GM18873 (cell line): ENCODE measurements at regions not wholly inside any gene's neighbourhood (a gene's known extent, or its start where the extent isn't known, plus 50 kb on each side); places are given as distances from the start of the nearest gene placed in this dataset.

Experiments
- ATAC-seq: cut with Tn5 transposase; IDR thresholded peaks from one replicate; pipeline ENCODE4 v1.9.1; 2021; ENCODE audit warnings: mild to moderate bottlenecking, moderate library complexity, moderate number of reproducible peaks; ENCODE audit not compliant: unreplicated experiment, low FRiP score

DNA sequence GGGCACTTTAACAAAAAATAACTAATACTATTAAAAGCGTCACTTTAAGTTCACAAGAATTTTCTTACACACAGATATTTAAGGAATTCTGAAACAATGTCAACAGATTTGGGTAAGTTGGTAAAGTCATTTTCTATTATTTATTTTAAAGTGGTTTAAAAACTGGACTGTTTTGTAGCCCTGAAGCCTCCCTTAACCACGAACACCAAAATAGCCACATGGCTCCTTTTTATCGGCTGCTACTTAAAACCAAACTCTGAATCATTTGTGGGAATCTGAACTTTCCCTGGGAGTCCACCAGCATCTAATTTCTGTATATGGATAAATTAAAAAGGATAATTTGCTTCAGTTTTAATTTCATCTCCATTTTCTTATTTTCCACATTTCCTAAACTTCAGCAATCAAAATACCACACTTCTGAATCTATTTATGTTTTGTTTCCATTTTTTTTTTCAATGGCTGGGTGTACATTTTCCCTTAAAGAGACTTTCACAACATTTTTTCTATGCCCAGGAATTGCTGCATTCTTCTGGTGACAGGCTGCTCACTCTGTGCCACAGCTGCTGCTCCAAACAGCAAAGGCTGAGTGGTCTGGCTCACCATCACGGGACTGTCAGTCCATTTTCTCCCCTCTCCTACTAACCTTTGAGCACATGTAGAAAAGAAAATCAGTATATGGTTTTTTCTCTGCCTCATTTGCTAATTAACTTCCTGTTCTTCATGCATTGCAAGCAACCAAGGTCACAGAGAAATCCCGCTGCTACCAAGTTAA, 255.5 kb upstream of the KCNJ16 start:
- ATAC-seq, result no peak

DNA sequence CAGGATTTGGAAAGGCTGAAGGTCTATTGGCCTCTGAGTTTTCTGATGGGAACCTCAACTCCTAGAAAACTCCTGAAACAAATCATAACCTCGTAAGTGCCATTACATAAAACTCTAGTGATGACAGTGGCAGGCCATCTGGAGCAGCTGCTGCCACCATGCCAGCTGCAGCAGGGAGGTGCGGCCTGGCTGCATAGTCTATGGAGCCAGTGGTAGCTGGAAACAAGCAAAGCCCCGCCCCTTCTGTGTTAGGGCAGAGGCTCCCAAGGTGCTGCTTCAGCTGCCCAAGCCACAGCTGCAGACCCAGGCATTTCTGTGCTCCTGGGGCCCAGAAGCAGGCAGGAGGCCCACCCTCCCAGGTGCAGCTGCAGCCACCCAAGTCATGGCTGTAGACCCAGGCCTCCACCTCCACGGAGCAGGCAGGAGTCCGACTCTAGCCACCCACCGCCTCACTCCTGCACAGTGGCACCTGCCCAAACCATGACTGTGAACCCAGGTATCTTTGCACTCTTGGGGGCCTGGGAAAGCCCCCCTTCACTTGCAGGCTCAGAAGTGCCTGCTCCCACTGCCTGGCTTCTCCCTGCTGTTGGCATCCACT, 254.1 kb upstream of the KCNJ16 start:
- ATAC-seq, result no peak

DNA sequence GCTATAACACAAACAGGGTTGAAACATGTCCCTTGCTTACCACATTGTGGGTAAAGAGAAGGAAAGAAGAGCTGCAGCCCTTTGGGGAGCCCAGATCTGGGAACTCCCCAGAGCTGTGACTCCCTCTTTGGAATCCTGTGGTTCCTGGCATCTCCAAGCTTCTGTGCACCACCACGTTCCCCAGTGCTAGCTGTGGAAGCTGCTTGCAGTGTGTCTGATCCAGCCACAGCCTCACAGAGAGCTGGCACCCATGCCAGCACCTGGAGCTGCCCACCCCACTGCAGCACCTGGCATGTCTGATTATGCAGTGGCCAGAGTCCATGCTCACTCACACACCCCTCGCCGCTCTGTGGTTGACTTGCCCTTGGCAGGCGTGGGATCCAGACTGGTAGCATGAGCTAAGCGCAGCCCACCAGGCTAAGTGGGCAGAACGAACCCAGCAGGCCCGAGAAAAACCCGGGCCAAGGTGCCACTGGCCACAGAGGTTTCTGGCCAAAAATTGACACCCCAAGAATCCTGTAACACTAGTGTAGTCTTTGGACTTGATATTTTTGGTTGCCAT, 252.6 kb upstream of the KCNJ16 start:
- no peak for ATAC-seq

DNA sequence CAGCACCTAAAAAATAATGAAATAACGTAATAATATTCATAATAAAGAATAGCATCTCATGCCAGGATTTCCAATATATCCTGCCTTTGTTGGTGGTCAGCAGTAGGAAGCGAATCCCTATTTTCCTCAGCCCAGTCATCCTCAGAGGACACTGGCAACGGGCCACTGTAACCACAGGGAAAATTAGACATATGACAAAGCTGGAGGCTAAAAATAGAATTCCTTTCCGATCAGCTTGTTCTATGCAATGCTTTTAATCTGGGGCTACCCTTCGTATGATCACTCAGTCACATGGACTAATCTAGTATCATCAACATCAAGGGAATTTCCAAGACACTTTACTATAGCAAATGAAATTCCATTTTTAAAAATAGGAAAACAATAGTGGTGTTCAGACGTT, 246.9 kb upstream of the KCNJ16 start:
- ATAC-seq, result no peak

DNA sequence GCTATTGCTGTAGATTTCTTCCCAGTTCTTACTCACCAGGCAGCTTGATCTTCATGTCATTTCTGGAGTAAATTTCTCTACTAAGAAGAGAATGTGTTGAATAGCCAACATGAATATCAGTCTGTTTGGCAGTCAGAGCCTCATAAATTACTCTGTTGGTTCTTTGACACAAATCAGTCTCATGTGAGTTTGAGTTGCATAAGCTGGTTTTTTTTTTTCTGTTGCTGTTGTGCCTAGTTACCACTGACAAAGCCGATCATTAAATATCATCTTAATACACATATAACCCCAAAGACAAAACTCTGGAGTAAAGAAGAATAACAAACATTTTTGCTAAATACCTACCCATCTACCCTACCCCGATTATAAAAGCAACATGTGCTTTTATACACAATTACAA, 240.5 kb upstream of the KCNJ16 start:
- ATAC-seq, result no peak

DNA sequence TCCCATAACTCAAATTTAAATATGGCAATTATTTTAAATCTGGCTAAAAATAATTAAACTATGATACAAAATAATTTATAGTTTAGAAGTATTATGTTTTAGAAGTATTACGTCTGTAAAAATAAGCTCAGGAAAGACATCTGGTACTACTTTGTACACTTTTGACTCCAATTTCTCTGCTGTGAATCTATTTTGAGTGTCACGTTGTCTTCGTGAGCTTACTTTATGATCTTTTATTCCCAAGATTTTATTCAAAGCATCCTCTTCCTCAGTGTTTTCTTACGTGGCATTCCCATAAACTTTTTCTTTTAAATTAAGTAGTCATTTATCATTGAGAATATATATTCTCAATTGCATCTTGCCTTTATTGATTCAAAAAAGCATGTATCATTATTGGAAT, 223.3 kb upstream of the KCNJ16 start:
- ATAC-seq, result no peak

DNA sequence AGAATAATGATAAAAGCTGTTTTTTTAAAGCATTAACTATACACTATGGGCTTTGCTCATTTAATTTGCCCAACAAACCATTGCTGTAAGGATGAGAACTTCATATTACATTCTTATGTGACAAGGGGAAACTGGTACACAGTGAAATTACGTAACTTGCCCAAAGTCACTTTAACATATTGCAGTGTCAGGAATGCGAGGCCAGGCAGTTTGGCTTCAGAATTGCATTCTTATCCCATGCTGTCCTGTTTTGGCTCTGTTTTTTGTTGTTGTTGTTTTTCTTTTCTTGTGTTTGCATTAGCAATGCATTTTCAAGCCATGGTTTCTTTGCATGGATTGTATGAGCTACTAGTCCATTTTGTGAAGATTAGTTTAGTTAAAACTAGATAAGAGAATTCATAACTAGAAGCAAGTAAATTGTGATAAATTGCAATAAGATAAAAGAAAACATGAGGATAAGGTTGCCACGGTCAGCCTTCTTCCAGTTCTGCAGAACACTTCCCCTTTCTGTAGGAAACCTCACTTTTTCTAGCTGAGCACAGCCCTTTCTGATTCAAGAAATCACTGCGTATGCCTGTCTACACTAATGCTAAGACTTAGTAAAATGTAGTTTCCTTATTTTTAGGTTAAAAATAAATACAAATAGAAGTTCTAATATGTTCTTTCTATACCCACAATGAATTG, 221.3 kb upstream of the KCNJ16 start:
- ATAC-seq, result no peak

DNA sequence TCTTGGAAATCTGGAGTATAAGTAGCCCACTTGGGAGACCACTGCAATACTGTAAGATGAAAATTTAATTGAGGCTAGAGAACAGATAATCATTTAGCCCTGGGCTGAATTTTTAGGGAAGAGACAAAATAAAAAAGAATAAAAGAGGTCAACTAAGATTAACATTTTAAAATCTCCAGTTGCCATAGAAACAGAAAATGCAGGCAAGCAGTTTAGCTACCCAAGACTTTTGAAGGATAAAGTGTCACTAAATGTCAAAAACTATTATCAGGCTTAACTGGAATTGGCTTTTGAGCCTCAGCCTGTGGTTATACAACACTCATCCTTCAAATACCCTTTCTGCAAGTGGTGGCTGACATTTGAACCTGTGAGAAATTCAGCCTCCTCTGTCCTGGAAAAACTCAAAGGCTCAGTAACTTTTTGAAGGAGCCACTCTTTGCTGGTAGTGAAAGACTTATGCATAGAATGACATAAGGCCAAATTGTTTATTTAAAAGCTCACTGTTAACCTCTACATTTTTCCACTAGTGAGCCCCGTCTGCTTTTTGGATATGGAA, 220.7 kb upstream of the KCNJ16 start:
- no peak for ATAC-seq

DNA sequence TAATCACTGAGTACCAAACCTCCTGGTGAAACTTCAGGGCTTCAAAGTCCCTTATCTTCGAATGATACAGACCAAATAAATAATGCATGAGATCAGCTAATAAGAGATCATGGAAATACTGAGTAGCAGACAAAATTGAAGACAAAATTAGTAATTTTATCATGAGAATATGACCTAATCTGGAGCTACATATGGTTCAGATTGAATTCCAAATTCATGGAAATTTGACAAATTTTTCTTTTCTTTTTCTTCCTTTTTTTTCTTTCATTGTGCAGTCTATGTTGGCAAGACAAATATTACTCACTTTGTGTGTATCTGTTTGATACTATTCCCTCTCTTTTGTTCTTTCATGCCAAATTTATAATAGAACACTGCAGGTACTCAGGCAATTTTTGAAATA, 218.1 kb upstream of the KCNJ16 start:
- no peak for ATAC-seq

DNA sequence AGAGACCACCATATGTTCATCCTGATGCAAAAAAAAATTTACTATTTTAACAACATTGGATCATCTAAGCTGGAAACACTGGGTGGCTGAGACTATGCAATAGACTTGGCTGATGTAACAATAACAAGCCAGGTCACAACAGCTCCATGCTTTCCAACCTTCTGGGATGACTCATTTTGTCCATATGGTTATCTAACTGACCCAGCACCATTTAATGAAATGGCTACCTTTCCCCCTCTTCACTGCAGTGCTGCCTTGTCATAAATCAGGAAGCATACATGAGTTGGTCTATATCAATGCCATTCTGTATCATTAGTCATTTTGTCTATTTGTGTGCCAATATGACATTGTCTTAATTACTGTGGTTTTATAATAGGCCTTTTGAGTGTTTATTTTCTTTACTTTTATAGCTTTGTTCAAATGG, 217.6 kb upstream of the KCNJ16 start:
- no peak for ATAC-seq

DNA sequence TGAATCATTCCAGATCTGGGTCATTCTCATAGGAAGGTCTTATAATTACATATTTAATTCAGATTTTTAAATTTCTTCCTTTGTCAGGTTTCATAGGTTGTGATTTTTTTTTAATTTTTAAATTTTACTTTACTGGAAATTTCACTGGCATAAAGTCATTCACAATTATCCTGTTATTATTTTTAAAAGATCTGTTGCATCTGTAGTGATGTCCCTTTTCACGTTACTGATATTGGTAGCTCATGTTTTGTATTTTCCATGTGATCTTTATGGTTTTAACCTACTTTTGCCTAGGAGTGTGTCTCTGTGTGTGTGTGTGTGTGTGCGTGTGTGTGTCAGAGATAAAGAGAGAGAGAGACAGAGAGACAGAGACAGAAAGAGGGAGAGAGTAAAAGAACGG, 216.6 kb upstream of the KCNJ16 start:
- ATAC-seq, result no peak

DNA sequence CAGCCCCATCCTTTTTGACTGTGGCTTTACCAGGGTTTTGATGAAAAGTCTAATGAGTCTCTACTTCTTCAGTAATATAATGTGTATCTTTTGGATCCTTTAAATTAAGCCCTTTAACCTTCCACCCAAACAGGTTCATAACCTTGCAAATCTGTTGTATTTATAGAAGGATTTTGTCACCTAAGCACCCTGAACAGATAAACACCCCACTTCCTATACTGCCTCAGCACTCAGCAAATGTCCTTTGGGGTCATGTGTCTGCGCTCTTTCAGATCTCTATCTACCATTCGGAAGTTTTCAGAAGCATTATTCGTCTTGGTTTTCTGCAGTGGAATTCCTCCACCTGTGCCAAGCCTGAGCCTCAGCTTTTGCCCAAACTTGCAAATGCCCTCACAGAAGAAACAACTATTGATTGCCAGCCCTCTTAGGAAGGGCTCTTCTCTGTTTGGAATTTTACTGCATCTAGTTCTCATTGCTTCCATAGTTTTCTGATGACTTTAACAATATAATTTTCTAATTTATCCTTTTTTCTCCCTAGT, 214.8 kb upstream of the KCNJ16 start:
- ATAC-seq, result no peak

DNA sequence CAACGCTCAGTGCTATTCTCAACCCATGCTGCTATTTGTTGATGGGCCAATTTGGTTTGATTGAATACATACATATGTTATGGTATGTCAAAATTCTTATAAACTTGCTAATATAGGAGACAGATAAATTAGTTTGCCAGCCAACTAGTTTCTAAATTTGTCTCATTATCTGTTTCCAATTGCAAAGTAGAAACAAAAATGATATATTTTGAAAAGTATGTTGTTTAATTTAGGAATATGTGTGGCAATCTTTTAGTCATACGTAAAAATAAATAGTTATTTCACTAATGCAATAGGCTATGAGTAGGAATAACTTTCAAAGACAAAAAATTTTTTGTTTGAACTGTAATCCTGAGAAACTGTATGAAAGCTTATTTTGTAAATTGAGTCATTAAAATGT, 210.6 kb upstream of the KCNJ16 start:
- no peak for ATAC-seq

DNA sequence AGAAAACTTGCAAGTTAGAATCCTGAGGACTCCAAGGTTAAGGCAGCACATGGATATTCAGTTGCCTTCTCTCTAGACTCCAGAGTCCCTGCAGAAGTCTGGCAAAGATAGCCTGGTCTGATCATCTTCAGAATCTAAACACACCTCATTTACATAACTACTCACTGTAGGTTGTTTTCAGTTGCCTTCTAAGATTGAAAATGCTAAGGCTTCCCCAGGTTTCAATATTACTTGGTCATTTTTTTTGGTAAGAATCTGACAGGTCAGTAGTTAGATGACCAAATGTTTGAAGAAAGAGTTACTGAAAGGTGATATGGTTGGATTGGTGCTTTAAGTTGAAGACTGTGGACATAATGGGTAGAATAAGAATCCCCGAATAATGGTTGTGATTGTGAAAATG, 205.4 kb upstream of the KCNJ16 start:
- peak; percentile 55 for ATAC-seq

DNA sequence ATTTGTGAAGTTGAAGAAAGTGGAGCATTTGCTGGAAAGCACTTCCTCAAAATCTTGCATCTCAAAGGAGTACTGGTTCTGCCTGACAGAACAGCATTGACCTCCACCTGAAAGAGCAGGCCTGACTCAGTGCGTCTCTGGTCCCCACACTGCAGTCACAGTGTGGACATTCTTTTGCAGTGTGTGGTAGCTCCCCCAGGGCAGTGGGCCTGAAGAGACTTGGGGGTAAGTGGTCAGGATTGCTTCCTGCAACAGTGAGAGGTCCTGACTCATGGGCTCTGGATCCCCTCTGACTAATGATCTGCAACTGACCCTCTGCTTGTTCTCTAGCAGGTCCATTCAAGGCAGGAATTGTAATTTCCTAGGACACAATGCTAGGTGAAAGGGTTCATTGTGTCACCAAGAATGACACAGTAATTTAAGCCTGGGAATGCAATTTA, 204.9 kb upstream of the KCNJ16 start:
- peak; percentile 32 for ATAC-seq

DNA sequence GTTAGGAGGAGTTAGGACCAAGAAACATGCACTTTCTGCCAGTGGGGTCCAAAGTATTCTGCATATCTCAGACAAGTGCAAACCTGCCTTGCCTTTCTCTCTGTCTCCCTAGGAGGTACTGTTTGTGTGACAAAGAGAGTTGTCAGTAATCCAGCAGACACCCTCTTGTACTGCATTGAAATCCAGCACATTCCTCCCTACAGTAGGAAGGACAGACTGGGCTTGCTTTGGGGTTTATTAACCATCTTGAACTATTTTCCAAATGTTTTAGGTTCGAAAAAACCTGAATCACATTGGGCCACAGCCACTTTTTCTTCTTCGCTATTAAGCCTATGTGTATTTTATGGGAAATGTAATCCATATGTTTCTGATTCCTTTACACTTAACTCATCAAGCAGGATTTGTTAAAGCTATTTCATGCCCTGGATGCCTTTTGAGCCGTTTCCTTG, 204.2 kb upstream of the KCNJ16 start:
- ATAC-seq, result no peak

DNA sequence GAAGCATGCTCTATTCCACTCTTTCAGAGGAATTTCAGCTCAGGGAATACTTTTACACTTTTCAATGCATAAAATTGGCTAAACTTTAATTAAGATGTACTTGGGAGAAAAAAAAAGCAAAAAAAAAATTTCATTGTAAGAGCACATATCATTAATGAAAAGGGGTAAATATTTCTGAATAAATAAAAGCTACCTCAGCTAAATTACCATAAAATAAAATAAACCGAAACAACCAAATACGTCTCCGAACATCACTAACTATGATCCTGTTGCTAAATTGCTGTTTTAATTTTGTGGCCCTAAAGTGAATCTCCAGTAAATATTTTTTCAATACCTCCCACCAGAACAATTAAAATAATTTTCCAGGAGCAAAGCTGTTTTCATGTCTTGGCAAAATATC, 203.7 kb upstream of the KCNJ16 start:
- ATAC-seq, result no peak

DNA sequence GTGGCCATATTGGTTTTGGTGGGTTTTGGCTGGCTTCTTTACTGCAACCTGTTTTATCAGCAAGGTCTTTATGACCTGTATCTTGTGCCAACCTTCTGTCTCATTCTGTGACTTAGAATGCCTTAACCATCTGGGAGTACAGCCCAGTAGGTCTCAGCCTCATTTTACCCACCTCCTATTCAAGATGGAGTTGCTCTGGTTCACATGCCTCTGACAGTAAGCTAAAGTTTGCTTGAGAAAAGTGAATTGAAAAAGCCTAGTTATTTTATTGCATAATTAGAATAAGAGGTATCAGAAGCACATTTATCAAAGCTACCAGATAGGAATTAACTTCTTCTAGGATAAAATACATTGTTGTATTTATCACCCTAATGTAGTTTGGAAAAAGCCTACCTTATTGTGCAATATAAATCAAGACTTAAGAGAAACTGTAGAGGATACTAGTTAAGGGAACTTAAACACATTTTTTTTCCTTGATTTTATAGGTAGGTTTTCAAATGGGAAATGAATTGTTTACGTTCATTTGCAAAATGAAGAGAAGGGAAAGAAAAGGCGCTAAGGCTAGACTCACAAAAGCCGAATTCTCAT, 202.3 kb upstream of the KCNJ16 start:
- no peak for ATAC-seq

DNA sequence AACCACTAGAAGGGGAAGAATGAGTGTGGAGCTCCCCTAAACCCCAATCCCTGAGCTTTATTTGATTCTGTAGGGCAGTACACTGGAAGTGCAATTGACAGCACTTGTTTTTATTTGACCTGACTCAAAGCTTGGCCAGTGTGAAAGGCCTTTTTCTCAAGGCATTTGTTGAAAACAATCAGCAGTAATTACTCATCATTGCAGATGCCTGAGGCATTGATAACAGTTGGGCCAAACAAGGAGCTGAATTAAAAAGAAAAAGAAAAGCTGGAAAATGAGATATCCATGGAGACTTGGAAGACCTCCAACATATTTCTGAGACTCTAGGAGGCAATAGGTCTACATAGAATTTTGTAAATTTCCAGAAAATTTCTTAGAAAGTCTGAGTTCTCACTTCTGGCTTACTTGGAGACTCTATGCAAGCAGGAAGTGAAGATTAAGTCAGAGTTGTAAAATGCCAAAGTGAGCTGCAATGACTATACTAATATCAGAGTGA, 200.8 kb upstream of the KCNJ16 start:
- no peak for ATAC-seq

DNA sequence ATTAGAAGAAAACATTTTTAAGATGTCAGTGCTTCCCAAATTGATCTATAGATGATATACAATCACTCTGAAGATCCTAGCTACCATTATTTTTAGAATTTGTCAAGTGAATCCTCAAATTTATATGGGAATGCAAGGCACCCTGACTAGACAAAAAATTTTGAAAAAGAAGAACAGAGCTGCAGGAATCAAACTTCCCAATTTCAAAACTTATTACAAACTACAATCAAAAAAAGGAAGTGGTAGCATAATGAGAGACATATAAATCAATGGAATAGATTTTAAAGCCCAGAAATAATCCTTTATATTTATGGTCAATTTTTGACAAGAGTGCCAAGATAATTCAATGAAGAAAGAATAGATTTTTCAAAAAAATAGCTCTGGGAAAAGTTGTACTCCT, 198.3 kb upstream of the KCNJ16 start:
- no peak for ATAC-seq
